ENCODE measurements at regions not wholly inside any gene's neighbourhood (a gene's known extent, or its start where the extent isn't known, plus 50 kb on each side); places are given as distances from the start of the nearest gene placed in this dataset.

- DNase-seq, result no peak
Measured at GRCh38 chr2:7476371-7476770, 559.2 kb downstream of the RNF144A start.

- no peak for DNase-seq
Measured at GRCh38 chr2:7479603-7480002, 562.4 kb downstream of the RNF144A start.

GRCh38 chr2:7480431-7480830, 563.2 kb downstream of the RNF144A start:
- DNase-seq, result no peak

- no peak for DNase-seq
Measured at GRCh38 chr2:7490672-7491071, 573.5 kb downstream of the RNF144A start.

- no peak for DNase-seq
Measured at GRCh38 chr2:7492719-7493118, 575.5 kb downstream of the RNF144A start.

GRCh38 chr2:7497178-7497577, 580.0 kb downstream of the RNF144A start:
- DNase-seq, result no peak

- no peak for DNase-seq
Measured at GRCh38 chr2:7499018-7499417, 581.8 kb downstream of the RNF144A start.

GRCh38 chr2:7502336-7502735, 585.1 kb downstream of the RNF144A start:
- DNase-seq, result no peak

GRCh38 chr2:7508296-7508943, 591.2 kb downstream of the RNF144A start:
- no peak for DNase-seq

GRCh38 chr2:7510353-7510752, 593.1 kb downstream of the RNF144A start:
- no peak for DNase-seq

GRCh38 chr2:7513834-7514233, 596.6 kb downstream of the RNF144A start:
- DNase-seq, result no peak

- DNase-seq, result no peak
Measured at GRCh38 chr2:7515327-7515726, 598.1 kb downstream of the RNF144A start.

GRCh38 chr2:7516484-7517063, 599.4 kb downstream of the RNF144A start:
- no peak for DNase-seq

- no peak for DNase-seq
Measured at GRCh38 chr2:7517088-7517487, 599.9 kb downstream of the RNF144A start.

GRCh38 chr2:7517851-7518250, 600.6 kb downstream of the RNF144A start:
- DNase-seq, result no peak

GRCh38 chr2:7523481-7524120, 606.4 kb downstream of the RNF144A start:
- DNase-seq, result no peak

- no peak for DNase-seq
Measured at GRCh38 chr2:7524195-7524594, 607.0 kb downstream of the RNF144A start.

GRCh38 chr2:7525746-7526145, 608.5 kb downstream of the RNF144A start:
- no peak for DNase-seq

- no peak for DNase-seq
Measured at GRCh38 chr2:7527165-7527722, 610.0 kb downstream of the RNF144A start.

- DNase-seq, result no peak
Measured at GRCh38 chr2:7530001-7530400, 612.8 kb downstream of the RNF144A start.

- DNase-seq, result no peak
Measured at GRCh38 chr2:7539077-7539476, 621.9 kb downstream of the RNF144A start.

GRCh38 chr2:7539760-7540159, 622.5 kb downstream of the RNF144A start:
- DNase-seq, result no peak

- no peak for DNase-seq
Measured at GRCh38 chr2:7552825-7553570, 635.8 kb downstream of the RNF144A start.

GRCh38 chr2:7555260-7555659, 638.0 kb downstream of the RNF144A start:
- DNase-seq, result no peak

Data from hematopoietic multipotent progenitor cell treated with erythropoietin and hydrocortisone succinate and interleukin-3 and kit ligand, for 6 days (in vitro differentiated cells).